COLO668 (cell line): ENCODE measurements at regions not wholly inside any gene's neighbourhood (a gene's known extent, or its start where the extent isn't known, plus 50 kb on each side); places are given as distances from the start of the nearest gene placed in this dataset.
"Not testable (repeated sequence)": the region's sequence is repeated elsewhere in the genome, so short reads cannot be mapped to it uniquely, and the experiment has no call there.

Experiments used
- DNase-seq: peaks from one replicate; lab custom pipeline; 2025; ENCODE audit not compliant: unreplicated experiment; lab: John Stamatoyannopoulos, UW

DNA sequence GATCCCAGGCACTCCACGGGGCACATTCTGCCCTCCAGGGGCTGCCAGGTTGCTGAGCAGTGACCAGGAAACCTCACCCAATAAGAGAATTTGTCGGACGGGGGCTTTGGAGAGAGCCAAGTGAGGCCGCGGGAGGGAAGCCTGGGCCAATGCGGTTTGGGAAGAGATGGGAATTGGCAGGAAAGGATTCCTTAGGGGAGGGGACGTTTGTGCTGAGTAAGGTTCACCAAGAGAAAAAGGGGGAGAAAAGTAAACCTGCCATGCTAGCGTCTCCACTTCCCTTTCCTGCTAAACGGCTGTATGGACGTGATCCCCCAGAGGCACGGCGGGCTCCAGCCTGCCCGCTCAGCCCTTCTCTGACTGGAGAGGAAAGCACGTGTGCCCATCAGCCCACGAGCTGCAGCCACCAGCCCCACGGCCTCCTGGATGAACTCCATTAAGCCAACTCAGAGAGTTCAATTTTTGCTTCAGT is 194.4 kb upstream of the ID2 start:
- no peak for DNase-seq

DNA sequence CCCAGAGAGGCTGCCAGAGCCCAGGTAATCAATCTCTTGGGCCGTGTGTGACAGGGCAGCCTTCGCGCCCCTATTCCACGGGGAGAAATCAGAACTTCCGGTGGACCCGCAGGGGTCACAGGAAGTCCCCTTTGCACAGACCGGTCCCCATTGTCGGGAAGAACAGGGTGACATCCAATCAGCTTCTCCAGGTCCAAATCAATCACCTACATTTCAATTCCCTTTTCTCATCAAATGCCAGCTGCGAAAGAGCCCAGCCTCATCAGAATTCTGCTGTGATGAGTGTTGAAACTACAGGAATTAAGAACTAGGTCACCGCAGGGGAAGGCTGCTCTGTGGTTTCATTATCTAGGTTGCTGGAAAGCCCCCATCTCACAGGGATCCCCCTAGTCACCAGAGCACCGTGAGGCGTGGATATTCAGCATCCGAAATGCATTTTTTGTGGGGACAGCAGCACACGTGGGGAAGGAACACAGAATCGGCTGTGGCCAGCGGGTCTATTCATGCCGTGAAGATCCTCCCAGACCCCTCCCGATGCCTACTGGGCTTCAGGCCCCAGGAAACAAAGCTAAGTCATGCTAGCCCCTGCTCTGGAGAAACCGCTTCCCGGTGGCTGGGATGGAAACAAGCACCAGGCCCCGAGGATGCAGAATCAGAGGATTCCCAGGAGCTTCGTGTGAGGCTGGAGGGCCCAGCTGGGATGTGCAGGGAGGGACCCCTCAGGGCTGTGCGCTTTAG is 193.7 kb upstream of the ID2 start:
- DNase-seq, result no peak

DNA sequence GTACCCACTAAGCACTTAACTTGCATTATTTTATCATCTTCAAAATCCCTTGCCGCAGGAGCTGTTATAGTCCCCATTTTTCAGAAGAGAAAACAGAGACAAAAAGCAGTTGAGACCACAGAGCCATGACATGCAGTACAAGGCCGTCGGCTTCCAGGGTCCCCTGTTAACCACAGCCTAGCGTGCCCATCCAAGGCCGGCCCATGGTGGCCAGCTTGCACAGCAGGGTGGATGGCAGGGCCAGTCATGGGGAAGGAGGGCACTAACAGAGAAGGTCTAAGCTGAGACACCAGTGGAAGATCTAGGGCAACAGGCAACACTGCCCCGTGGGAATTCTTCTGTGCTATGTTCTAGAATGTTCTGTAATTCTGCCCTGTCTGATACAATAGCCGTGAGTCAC is 192.6 kb upstream of the ID2 start:
- DNase-seq, result no peak

DNA sequence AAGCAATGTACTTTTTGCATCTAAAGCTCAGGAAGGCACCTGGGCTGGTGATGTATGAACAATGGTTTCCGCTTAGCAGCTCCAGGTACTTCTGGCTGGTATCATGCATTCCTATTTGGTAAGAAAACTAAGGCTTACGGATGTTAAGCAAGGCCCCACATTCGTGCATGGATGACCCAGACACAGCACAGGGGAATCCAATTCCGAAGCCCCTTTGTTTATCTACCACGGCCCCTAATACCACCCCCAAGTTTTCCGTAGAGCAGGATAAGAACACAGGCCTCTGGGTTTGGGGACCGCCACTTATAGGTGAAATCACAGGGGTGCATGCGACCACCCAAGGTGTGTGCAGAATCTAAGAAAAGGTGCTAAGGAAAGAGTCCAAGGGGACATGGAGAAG is 192.1 kb upstream of the ID2 start:
- no peak for DNase-seq

DNA sequence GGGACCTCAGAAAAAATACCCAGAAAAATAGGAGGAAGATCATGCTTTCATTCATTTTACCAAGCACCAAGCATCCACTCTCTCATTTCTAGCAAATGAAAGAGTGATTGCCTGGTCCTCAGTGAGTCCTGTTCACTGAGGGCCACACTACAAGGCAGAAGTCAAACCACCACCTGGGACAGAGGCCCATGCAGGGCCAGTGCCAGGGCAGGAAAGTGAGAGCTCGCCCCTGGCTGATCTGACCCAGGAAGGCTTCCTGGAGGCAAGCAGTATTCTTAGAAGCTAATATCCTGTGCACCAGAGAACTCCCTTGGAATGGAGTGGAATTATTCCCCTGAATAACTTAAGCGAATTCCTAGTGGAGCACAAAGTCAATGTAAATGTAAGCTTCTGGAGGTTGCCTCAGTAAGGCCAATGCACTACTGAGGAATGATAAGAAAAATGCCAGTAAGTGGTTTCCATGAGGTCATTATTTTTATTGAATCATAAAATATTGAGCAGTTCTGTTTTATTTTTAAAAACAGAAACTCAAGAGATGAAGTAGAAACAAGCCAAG is 191.6 kb upstream of the ID2 start:
- DNase-seq, result no peak

DNA sequence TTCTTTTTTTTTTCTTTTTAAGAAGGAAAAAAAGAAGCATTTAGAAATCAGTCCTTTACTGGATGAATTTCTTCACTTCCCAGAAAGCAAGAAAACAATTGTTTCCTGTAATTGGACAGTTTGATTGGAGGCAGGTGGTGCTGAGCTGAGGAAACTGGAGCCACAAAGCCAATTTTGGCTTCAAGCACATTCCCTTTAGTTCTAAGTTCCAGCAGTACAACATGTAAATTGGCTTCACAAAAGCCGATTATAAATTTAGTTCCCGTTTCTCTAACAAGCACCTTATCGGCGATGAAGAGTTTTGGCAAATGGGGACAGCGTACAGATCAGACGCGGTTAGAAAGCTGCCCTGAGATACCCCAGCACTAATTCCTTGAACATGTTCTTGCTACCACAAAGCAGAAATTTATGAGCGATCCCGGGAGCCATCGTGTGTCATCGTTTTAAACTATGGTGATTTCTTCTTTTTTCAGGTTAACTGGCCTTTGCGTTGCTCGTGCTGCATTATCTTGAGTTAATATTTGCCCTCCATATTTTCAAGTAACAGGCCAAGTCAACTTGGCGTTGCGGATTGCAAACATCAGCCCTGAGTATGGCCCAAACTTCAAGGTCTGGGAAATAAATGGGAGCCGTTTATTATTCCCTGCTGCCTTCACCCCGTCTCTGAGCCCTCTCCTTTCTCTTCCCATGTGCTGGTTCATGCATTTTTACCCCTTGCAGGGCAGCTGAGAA is 190.4 kb upstream of the ID2 start:
- no peak for DNase-seq

DNA sequence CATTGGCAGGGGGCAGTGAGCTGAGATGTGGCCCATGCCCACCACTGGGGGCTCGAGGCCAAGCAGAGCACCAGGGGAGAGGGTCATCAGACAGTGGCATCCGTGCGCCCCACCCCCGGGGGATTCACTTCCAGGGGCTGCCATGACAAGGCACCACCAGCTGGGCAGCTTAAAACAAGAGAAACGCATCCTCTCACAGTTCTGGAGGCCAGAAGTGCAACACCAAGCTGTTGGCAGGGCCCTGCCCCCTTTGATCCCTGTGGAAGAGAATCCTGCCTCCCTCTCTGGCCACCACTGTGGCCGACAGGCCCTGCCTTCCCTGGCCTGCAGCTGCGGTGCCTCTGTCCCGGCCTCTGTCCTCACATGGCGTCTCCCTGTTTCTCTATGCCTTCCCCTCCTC is 187.7 kb upstream of the ID2 start:
- no peak for DNase-seq

DNA sequence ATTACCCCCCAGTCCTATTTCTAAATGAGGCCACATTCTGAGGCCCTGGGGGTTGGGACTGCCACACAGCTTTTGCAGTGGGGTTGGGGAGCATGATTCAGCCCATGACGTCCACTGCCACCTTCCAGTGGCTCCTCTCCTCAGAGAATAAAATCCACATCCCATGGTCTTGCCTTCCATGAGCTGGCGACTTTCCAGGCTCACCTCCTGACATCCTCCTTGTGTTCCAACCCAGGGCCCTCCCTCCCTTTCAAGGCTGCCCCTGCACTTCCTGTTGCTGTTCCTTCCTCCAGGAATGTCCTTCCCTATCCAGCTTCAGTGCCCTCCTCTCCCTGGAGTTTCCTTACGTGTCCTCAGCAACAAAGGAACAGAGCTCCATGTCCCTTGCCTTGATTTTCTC is 187.3 kb upstream of the ID2 start:
- no peak for DNase-seq

DNA sequence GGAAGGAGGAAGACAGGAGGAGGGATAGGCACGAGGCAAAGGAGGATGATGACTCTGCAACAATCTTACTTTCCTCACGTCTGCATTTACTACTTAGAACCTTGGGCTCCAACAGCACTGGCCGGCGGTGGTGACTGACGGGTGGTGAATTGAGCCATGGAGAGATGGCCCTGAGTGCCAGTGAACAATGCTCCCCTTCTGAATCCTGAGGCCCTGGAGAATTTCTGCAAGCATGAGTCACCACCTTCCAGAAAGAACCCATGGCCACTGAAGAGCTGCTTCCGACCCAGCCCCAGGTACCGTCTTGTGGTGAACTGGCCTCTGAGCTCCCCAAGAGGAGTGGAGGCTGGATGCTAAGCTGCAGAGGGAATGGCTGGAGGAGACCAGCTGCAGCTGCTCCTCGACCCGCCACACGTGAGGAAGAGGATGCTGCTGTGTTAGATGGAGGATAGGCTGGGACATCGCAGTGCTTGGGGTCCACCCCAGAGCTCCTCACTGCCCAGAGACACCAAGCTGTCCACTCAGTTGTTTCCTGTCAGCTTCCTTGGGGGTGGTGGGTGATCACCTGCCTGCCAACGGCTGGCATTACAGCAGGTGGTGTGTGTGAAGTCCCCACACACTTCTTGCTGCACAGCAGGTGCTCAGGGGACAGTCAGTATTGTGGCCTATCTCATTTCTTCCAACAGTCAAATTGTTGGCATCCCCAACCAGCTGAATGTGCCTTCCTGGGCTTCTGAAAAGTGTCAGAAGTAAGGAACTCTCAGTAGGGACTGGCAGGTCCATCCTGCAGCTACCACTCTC is 186.5 kb upstream of the ID2 start:
- peak; percentile 63 for DNase-seq

DNA sequence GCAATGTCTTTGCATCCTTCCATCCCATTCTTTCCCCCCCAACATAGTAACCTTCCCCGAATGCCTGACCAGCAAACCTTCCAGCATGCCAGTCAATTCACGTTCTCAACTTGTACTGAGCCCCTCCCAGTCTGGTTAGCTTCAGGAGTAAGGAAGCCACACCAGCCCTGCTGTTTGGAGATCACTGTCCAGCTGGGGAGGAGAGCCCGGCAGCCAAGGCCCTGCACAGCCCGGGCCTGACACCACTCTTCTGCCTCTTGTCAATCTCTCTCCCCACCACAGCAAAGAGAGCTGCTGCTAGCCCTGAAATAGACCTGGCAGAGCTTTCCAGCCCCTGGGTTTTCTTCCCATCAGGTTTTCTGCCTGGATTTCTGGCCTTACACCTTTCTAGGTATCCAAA is 185.8 kb upstream of the ID2 start:
- no peak for DNase-seq

DNA sequence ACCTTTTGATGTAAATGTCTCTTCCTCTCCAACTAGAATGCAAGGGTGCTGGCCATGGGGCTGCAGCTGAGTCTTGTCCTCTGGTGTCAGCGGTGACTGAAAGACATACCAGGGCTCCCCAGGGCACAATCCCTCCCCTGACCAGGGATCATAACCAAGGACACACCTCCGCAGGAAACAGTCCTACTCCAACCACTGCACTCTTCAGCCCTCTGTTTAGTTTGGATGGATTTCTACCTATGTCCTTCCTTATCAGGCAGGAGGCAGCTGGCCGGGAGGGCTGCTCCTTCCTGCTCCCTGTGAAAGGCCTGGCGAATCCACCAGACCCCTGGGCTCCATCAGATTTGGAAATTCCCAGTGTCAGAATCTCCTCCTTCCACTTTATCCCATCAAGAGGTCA is 185.2 kb upstream of the ID2 start:
- no peak for DNase-seq

DNA sequence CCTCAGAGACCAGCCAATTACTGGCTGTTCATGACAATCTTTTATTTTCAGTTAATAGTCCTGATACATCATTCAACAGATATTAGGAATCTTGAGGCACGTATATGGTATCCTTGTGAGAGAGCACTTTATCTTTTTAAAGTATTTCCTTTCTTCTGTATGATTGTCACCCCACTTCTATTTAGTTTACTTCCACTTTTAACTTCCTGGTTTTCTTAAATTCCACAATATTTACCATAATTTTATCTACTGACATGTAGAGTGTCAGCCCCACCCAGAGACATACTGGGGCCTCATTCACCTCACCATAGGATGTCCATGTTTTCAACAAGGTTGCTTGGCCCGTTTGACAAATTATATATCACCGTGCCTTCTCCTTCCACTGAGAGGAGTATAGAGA is 182.9 kb upstream of the ID2 start:
- DNase-seq, result no peak

DNA sequence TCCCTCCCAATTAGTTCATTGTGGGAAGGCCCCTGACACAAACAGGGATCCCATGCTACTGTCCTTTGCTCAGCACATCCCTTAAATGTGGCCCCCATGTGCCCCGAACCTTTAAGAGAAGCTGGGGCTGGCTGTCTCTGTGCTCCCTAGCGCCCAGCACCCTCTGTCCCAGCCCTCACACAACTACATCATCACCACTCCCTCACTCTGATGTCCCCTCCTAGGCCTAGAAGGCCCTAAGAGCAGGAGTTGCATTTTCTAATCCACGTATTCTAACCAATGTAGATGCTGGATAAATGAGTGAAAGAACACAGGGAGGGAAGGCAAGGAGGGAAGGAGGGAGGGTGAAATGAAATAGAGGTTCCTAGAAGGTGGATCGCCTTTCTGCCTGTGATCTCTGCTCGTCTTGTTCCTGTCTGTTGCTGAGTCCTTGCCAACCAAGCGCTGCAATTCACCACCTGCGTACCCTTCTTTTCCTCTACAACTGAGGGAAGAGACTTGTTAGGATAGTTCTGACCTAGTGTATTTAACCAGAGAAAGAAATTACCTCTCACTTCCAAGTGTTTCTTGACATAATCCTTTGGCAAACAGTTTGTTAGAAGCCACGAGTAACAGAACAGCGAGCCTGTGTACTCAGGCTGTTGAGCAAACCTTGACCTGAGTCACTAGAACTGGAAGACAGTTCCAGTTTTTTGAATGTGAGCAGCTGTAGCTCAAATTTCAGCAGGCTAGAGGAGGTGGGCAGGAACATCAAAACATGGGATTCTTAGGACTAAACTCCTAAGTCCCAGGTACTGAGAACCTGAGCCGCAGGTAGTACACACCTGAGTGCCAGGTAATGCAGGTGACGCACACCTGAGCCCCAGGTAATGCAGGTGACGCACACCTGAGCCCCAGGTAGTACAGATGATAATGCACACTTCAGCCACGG is 181.5 kb upstream of the ID2 start:
- peak; percentile 65 for DNase-seq

DNA sequence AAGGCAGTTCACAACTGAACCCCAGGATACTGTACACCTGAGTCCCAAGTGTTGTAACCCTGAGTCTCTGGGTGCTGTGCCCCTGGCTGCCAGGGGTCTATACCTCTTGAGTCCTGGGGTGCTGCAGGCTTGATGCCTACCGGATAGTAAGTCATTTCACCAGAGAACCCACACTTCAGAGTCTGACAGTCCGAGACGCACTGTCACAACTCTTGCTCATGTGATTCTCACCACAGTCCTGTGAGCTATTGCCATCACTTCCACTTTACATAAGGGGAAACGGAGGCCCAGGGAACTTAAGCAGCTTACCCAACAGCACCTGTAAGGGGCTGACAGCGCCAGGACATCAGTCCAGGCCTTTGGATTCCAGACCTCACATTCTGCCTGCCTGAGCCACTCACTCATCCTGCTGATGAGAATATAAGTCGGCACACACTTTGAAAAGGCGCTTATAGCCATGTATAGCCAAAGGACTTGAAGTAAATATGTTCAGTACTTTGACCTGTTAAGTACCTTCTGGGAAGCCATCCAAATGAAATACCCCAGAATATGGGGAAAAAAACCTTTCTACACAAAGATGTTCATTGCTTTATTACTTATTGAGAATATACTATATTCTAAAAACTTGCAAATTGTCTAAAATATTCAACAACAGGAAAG is 180.7 kb upstream of the ID2 start:
- DNase-seq, result peak; percentile 41

DNA sequence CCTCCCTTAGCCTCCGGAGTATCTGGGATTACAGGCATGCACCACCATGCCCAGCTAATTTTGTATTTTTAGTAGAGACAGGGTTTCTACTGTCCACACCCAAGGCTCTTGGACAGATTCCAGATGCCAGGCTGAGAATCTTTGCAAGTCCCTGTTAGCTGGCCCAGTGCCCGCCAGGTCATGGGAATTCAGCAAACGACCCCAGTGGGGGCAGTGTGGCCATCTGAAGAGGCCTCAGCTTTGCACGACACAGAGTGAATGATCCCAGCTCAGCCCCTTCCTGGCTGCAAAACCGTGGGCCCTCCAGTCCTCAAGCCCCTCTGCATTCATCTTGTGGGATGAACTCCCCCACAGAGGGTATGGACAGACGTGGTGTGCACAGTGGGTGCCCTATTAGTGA is 179.5 kb upstream of the ID2 start:
- no peak for DNase-seq

DNA sequence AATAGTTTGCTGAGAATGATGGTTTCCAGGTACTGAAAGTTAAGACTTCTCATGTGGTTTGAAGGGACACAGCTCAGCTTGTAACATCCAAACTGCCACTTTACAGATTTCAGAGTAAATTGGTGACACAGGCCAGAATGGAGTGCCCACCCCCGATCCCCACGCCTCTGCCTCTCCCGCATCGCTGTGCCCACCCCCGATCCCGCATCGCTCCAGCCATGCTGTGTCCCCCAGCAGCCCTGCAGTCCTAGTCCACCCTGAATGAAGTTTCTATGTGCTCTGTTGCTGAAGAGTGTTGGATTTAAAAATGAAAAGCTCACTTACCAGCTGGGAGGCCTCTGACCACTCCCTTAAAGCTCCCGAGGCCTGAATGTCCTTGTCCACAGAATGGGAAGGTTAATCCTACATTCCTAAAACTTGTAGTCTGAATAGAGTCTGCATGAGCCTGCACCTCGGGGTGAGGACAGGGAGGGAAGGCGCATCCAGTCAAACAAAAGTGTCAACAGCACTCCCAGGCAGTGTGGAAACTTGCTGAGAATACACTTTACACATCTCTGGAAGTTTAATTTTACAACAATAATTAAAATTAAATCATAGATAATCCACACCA is 176.4 kb upstream of the ID2 start:
- no peak for DNase-seq

DNA sequence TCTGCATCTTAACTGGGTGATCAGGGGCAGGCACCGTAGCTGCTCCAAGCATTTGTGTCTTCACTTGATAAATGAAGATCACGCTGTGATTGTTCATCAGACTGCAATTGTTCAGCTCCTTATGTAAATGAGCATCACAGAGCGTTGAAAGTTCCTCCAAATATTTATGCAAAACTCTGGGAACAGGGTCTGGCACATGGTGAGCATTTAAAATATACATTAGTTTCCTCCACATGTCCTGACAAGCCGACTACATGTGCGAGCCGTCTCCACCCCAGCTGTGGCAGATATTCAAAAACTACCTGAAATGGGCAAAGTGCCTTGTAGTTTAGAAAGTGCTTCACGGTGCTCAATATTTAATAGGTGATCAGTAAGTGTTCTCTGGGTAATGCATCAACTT is 175.1 kb upstream of the ID2 start:
- DNase-seq, result no peak

DNA sequence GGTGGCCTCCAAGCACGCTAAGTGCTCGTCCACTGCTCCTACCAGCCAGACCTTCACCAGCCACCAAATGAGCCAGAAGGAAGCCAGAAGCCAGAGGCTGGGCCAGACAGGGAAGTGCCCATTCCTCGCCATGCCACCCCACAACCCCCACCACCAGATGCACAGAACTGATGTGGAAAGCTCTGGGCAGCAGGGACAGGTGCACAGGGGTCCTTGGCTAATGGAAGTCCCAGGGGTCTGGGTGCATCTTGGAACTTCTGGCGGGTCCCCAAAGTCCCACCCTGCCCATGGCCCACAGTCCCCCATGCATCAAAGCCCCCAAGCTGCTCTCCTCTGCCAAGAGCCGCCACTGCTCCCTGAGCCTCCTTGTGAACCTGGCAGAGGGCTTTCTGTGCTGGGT is 173.1 kb upstream of the ID2 start:
- no peak for DNase-seq

DNA sequence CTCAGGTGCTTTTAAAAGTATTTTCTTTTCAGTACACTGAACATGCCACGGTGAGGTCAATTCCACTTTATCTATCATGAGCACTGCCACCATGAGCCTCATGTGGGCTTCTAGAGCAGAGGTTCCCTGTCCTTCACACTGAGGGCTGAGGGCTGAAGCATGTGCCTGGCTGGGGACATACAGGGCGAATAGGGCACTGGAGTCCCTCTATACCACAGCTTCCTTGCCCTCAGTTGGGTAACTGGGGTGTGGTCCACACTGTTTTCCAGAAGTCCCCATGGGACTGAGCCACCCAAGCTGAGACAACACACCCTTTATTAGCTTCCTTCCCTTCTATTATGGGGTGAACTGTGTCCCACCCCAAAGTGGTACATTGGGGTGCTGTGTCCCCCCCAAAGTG is 172.2 kb upstream of the ID2 start:
- no peak for DNase-seq

DNA sequence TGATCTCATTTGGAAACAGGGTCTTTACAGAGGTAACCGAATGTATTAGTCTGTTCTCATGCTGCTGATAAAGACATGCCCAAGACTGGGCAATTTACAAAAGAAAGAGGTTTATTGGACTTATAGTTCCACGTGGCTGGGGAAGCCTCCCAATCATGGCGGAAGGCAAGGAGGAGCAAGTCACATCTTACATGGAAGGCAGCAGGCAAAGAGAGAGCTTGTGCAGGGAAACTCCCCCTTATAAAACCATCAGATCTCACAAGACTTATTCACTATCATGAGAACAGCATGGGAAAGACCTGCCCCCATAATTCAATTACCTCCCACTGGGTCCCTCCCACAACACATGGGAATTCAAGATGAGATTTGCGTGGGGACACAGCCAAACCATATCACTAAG is 171.8 kb upstream of the ID2 start:
- DNase-seq, result not testable (repeated sequence)
